MG63 (cell line): ENCODE measurements at regions not wholly inside any gene's neighbourhood (a gene's known extent, or its start where the extent isn't known, plus 50 kb on each side); places are given as distances from the start of the nearest gene placed in this dataset.

Experiments
- DNase-seq: peaks from one replicate; pipeline ENCODE4 v3.0.0-alpha.2; 2020
- H3K27me3 ChIP-seq: fragments of 250-450 bp; sonication (Bioruptor Pico); 2 replicates; pipeline ENCODE4 v1.5.1; 2020; ENCODE audit warnings: mild to moderate bottlenecking, moderate library complexity
- H3K36me3 ChIP-seq: fragments of 250-450 bp; sonication (Bioruptor Pico); 2 replicates; pipeline ENCODE4 v1.5.1; 2020; ENCODE audit warnings: mild to moderate bottlenecking, moderate library complexity
- H3K4me3 ChIP-seq: fragments of 250-450 bp; sonication (Bioruptor Pico); 2 replicates; pipeline ENCODE4 v1.5.1; 2020; ENCODE audit warnings: mild to moderate bottlenecking, moderate library complexity
- H3K9me3 ChIP-seq: fragments of 250-450 bp; sonication (Bioruptor Pico); 2 replicates; pipeline ENCODE4 v1.5.1; 2020; ENCODE audit warnings: mild to moderate bottlenecking, moderate library complexity

- H3K9me3 ChIP-seq = no peaks in the 10 kb centered on the region
- H3K36me3 ChIP-seq = no peaks in the 10 kb centered on the region
- no peak for DNase-seq
- H3K27me3 ChIP-seq = peaks cover 2% of the 10 kb centered on the region; the same call in 1 of the 2 replicates
- H3K4me3 ChIP-seq = no peak overlapping the region
Measured at GRCh38 chr15:53272116-53272515, 482.0 kb upstream of the ONECUT1 start.

DNA sequence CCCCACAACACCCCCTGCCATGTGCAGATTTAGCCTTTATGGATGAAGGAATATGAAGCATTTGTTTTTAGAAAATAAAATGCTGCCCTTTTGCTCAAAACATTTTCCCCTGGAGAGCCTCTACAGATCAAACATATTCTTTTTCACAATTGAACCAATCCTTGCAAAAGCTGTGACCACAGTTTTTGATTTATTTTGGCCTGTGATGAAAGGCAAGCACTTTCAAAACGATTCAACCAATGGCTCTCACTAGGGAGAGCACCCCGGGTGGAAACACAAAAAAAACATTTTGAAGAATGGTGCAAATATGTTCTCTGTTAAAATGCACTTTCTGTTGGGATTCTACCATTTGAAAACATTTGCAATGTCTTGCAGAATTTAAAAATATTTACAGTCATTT, 476.0 kb upstream of the ONECUT1 start:
- H3K4me3 ChIP-seq = no peak overlapping the region
- DNase-seq = no peak
- H3K9me3 ChIP-seq = no peaks in the 10 kb centered on the region
- no peaks in the 10 kb centered on the region for H3K36me3 ChIP-seq
- 0 out of 2 replicates have a peak, but pooled peaks cover 2% of the 10 kb centered on the region for H3K27me3 ChIP-seq

GRCh38 chr15:53260647-53261046, 470.5 kb upstream of the ONECUT1 start:
- no peaks in the 10 kb centered on the region for H3K36me3 ChIP-seq
- peaks cover 2% of the 10 kb centered on the region; the same call in 1 of the 2 replicates for H3K27me3 ChIP-seq
- no peak overlapping the region for H3K4me3 ChIP-seq
- DNase-seq = no peak
- no peaks in the 10 kb centered on the region for H3K9me3 ChIP-seq

DNA sequence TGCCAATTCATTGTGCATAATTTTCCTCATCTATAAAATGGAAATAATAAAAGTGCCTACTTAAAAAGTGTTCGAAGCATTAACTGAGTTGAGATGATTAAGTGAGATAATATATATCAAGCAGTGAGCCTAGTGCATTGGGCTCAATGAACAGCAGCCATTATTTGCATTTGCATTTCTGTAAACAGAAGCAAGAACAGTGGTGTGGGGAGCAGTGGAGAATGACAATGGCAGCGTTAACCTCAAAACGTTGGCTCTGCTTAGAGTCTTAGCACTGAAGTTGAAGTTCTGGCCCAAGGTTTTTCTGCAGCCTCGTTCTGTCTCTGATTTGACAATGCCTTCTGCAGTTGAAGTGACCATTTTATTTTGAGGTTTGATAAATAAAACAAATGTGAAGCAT, 466.3 kb upstream of the ONECUT1 start:
- Histone ChIP-seq H3K9me3 (no peaks in the 10 kb centered on the region), H3K27me3 (peaks cover 2% of the 10 kb centered on the region; the same call in 1 of the 2 replicates), H3K36me3 (no peaks in the 10 kb centered on the region), H3K4me3 (no peak overlapping the region)
- no peak for DNase-seq

DNA sequence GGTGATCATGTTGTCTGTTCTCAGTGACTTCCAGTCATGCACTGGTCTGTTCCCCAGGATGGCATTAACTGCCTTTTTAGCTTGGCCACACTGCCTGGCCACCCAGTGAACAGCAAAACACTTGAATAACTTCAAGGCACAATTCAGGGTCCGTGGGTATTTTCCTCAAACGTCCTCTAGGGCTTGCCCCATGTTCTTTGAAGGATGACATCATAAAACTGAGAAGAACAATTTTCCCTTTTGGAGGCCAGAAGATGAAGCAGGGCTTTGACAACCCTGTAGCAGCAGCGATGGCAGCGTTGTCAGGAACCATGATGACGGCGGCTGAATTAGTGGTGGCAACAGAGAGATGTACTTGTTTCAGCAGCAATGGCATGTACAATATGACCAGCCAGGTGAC, 465.9 kb upstream of the ONECUT1 start:
- H3K27me3 ChIP-seq = peaks cover 2% of the 10 kb centered on the region; the same call in 1 of the 2 replicates
- no peak overlapping the region for H3K4me3 ChIP-seq
- DNase-seq = no peak
- H3K36me3 ChIP-seq = no peaks in the 10 kb centered on the region
- no peaks in the 10 kb centered on the region for H3K9me3 ChIP-seq

DNA sequence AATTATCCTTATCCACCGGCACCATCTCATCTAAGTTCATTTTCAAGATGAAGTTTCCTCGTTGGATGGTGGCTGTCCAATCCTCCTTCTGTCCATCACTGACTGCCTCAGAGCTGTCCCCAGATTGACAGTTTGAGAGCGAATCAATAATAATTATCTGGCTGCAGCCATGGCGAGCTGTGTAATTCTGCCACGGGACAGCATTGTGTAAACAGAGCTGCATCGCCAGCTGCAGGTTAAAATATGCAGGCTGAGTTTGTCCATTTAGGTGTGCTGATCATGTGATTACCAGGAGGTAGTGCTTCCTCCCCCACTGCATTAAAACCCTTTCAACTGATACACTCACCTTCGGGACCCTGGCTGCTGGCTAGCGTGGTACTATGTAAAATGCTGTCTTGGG, 461.9 kb upstream of the ONECUT1 start:
- Histone ChIP-seq H3K4me3 (no peak overlapping the region), H3K36me3 (no peaks in the 10 kb centered on the region), H3K9me3 (no peaks in the 10 kb centered on the region), H3K27me3 (peaks cover 2% of the 10 kb centered on the region; the same call in 1 of the 2 replicates)
- DNase-seq = no peak

- Histone ChIP-seq H3K9me3 (no peaks in the 10 kb centered on the region), H3K27me3 (no peaks in the 10 kb centered on the region; the same call in 1 of the 2 replicates), H3K36me3 (no peaks in the 10 kb centered on the region), H3K4me3 (no peak overlapping the region)
- no peak for DNase-seq
Measured at GRCh38 chr15:53251523-53251922, 461.4 kb upstream of the ONECUT1 start.

DNA sequence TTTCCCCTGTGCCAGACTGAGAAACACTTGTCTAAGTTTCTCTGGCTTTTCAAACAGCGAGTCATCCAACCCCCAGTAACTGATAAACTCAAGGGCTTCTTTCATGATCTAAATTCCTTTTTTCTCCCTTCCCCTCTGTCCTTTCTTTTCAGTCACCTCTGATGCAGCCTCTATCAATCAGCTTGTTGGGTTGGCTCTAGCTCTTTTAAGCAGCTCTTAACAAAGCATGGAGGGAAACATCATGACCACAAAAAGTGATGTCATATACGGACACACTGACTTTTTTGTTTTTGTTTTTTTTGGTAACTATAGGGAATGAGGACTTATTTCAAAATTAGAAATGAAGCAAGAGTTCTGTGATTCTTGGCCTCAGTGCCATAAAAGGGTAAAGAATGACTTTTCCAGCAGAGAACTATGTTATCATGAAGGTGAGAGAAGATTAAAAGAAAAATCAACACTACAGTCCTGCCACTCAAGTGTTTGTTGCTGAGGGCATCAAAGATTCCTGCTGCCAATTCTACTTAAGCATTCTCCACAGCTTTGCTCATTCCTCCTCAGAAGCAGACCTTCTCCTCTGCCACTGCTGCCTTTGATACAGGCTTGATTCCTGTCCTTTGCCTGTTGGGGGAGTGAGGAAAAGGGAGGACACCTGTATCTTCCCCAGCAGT, 457.0 kb upstream of the ONECUT1 start:
- no peak overlapping the region for H3K4me3 ChIP-seq
- no peaks in the 10 kb centered on the region; the same call in 1 of the 2 replicates for H3K27me3 ChIP-seq
- H3K36me3 ChIP-seq = no peaks in the 10 kb centered on the region
- H3K9me3 ChIP-seq = no peaks in the 10 kb centered on the region
- DNase-seq = no peak

DNA sequence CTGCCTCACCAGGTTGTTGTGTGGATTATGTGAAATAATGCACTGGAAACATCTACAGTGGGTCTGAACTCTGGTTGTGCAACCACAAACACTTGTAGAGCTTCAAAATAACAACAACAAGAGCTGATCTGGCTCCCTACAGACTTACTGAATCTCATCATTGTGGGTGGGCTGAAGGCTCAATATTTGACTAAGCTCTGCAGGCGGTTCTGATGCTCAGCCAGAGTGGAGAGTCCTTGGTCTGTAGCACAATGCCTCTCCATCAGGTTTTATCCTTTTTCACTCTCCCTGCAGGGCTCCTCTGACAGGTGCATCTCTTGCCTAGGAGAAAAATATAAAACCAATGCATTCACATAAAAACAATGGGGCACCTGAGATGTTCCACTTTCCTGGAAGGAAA, 456.3 kb upstream of the ONECUT1 start:
- H3K27me3 ChIP-seq = no peaks in the 10 kb centered on the region; the same call in 1 of the 2 replicates
- no peaks in the 10 kb centered on the region for H3K36me3 ChIP-seq
- DNase-seq = no peak
- H3K4me3 ChIP-seq = no peak overlapping the region
- H3K9me3 ChIP-seq = no peaks in the 10 kb centered on the region

DNA sequence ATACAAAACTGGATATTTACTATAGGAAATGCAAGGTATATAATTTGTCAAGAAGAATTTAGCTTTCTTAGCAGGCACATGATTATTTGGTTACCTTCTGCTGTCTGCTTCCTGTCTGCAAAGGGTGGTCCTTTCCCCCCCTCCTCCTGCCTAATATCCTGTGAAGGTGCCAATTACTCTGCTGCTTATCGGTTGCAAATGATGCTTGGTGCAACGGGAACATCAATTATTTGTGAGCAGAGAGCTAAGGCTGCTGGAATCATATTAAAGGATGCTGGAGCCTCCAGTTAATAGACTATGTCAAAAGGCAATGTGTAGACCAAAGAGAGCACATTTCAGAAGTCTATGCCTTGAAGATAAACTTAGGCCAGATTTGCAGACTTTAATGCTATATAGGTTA, 443.7 kb upstream of the ONECUT1 start:
- H3K9me3 ChIP-seq = no peaks in the 10 kb centered on the region
- no peak for DNase-seq
- no peak overlapping the region for H3K4me3 ChIP-seq
- H3K27me3 ChIP-seq = 0 out of 2 replicates have a peak, but pooled peaks cover 6% of the 10 kb centered on the region
- no peaks in the 10 kb centered on the region for H3K36me3 ChIP-seq

GRCh38 chr15:53230473-53230872, 440.3 kb upstream of the ONECUT1 start:
- Histone ChIP-seq H3K9me3 (no peaks in the 10 kb centered on the region), H3K4me3 (no peak overlapping the region), H3K27me3 (0 out of 2 replicates have a peak, but pooled peaks cover 2% of the 10 kb centered on the region), H3K36me3 (no peaks in the 10 kb centered on the region)
- DNase-seq = no peak

GRCh38 chr15:53226559-53226958, 436.4 kb upstream of the ONECUT1 start:
- Histone ChIP-seq H3K4me3 (no peak overlapping the region), H3K36me3 (no peaks in the 10 kb centered on the region), H3K9me3 (no peaks in the 10 kb centered on the region), H3K27me3 (0 out of 2 replicates have a peak, but pooled peaks cover 2% of the 10 kb centered on the region)
- no peak for DNase-seq

- no peaks in the 10 kb centered on the region for H3K9me3 ChIP-seq
- no peak overlapping the region for H3K4me3 ChIP-seq
- no peak for DNase-seq
- no peaks in the 10 kb centered on the region for H3K36me3 ChIP-seq
- 0 out of 2 replicates have a peak, but pooled peaks cover 2% of the 10 kb centered on the region for H3K27me3 ChIP-seq
Measured at GRCh38 chr15:53225781-53226180, 435.6 kb upstream of the ONECUT1 start.

GRCh38 chr15:53224371-53224770, 434.2 kb upstream of the ONECUT1 start:
- no peak overlapping the region for H3K4me3 ChIP-seq
- H3K27me3 ChIP-seq = 0 out of 2 replicates have a peak, but pooled peaks cover 2% of the 10 kb centered on the region
- H3K9me3 ChIP-seq = no peaks in the 10 kb centered on the region
- H3K36me3 ChIP-seq = no peaks in the 10 kb centered on the region
- no peak for DNase-seq

DNA sequence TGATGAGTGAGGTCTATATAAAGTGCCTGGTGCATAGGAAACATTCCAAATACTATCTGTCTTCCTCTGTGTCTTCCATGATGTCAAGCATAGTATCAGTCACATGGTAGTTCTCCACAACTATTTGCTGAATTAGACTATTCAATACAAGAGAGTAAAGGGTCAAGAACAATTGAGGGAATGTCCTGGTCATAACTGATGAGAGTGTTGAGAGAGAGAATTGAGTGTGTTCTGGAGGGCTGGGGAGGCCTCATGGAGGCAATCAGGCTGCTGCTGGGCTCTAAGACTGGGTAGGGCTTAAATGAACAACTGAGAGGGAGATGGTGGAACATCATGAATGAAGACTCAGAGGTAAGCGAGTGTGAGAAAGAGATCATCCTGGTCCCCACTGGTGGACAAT, 433.7 kb upstream of the ONECUT1 start:
- Histone ChIP-seq H3K36me3 (no peaks in the 10 kb centered on the region), H3K27me3 (0 out of 2 replicates have a peak, but pooled peaks cover 1% of the 10 kb centered on the region), H3K4me3 (no peak overlapping the region), H3K9me3 (no peaks in the 10 kb centered on the region)
- DNase-seq = no peak

DNA sequence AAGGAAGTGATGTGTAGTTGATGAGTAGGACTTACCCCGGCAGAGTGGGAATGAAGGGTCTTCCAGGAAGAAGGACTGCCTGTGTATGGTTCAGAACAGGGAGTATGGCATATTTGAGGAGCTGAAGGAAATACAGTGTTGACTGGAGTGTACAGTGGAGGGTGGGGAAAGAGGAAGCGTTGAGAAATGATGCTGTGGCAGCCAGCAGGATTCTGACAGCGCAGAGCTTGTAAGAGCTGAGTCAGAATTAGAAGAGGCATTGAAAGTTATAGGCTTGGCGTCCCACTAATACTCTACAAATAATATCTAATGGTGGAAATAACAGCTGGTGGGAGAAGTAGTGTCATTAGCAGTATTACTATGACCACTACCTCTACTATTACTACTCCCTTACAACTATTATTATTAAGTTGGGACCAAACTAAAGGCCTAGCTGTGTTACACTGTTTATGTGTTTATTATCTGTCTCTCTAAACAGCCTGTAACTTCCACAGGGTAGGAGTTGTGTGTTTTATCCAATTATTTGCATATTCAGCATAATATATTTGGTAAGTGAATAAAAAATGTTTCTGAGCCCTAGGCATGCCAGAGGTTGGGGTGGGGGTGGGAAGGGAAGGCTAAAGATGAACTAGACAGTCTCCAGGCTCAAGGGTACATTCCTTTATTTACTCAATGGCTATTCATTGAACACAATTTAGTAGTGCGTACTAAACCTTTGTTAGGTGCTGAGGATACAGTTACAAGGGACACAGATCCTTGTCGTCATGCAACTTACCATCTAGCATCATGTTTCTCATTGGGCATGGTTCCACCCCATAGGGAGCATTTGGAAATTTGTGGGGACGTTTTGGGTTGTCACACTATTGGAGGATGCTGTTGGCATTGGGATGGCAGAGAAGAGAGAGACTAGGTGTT, 428.8 kb upstream of the ONECUT1 start:
- H3K4me3 ChIP-seq = no peak overlapping the region
- DNase-seq = no peak
- no peaks in the 10 kb centered on the region; the same call in 1 of the 2 replicates for H3K27me3 ChIP-seq
- no peaks in the 10 kb centered on the region for H3K36me3 ChIP-seq
- H3K9me3 ChIP-seq = no peaks in the 10 kb centered on the region

DNA sequence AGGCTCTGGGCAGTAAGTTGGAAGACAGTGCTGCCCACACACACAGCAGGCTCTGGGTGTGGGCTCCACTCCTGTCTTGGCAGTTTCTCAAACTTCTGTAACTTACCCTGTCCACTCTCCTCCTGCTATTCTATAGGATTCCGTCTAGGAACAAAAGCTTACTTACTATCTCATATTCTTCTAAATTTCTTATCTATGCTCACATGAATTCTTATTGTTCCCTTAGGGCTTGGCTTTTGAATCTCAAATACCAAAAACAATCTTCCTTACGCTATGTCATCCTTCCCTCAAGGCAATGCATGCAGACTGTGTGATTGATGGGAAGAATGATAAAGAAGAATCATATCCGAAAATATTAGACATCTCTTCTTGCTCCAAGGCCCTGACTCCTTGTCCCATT, 425.9 kb upstream of the ONECUT1 start:
- no peaks in the 10 kb centered on the region for H3K36me3 ChIP-seq
- no peak overlapping the region for H3K4me3 ChIP-seq
- H3K27me3 ChIP-seq = peaks cover 2% of the 10 kb centered on the region
- no peaks in the 10 kb centered on the region for H3K9me3 ChIP-seq
- no peak for DNase-seq
